KMS-11 (cell line): ENCODE measurements at regions not wholly inside any gene's neighbourhood (a gene's known extent, or its start where the extent isn't known, plus 50 kb on each side); places are given as distances from the start of the nearest gene placed in this dataset.

Source experiments
- H2AFZ ChIP-seq: fragments of 200-600 bp; sonication (generic); 2 replicates; pipeline ENCODE4 v1.6.1; 2016; ENCODE audit warnings: antibody characterized with exemption, mixed run types, low read depth
- H3K27ac ChIP-seq: fragments of 200-600 bp; sonication (generic); 2 replicates; pipeline ENCODE4 v1.6.1; 2016; ENCODE audit warnings: mild to moderate bottlenecking, mixed run types
- H3K27me3 ChIP-seq: fragments of 200-600 bp; sonication (generic); 2 replicates; pipeline ENCODE4 v1.6.1; 2017; ENCODE audit warnings: mild to moderate bottlenecking, low read depth, mixed run types, moderate library complexity; ENCODE audit not compliant: insufficient read depth
- H3K36me3 ChIP-seq: fragments of 200-600 bp; sonication (generic); 2 replicates; pipeline ENCODE4 v1.6.1; 2017; ENCODE audit warnings: mild to moderate bottlenecking, mixed run types; ENCODE audit not compliant: insufficient read depth
- H3K4me1 ChIP-seq: fragments of 200-600 bp; sonication (generic); 2 replicates; pipeline ENCODE4 v1.6.1; 2016; ENCODE audit warnings: mild to moderate bottlenecking, low read depth, mixed run types; ENCODE audit not compliant: poor library complexity, severe bottlenecking
- H3K4me2 ChIP-seq: fragments of 200-600 bp; sonication (generic); 2 replicates; pipeline ENCODE4 v1.7.0; 2016; ENCODE audit warnings: mild to moderate bottlenecking, mixed run types
- H3K4me3 ChIP-seq: fragments of 200-600 bp; sonication (generic); IDR thresholded peaks from 2 replicates; pipeline ENCODE4 v1.6.1; 2017; ENCODE audit warnings: low read depth, low read length, mixed read lengths; ENCODE audit not compliant: insufficient read depth
- H3K79me2 ChIP-seq: fragments of 200-600 bp; sonication (generic); 2 replicates; pipeline ENCODE4 v1.6.1; 2016; ENCODE audit warnings: low read depth, mixed run types; ENCODE audit not compliant: insufficient read depth
- H3K9ac ChIP-seq: fragments of 200-600 bp; sonication (generic); 2 replicates; pipeline ENCODE4 v1.6.1; 2016; ENCODE audit warnings: mild to moderate bottlenecking, mixed run types
- H4K20me1 ChIP-seq: fragments of 200-600 bp; sonication (generic); 2 replicates; pipeline ENCODE4 v1.6.1; 2016; ENCODE audit warnings: mild to moderate bottlenecking, mixed run types; ENCODE audit not compliant: insufficient read depth
- TF ChIP-seq, protein P1 (sequence below): fragments of 200-600 bp; sonication (generic); conservative IDR thresholded peaks from 2 replicates; pipeline ENCODE4 v1.6.1; 2017; ENCODE audit warnings: low read depth, mild to moderate bottlenecking, antibody characterized with exemption, low read length, moderate library complexity, mixed read lengths

GRCh38 chr1:79478728-79479373 lies 472.3 kb upstream of the ADGRL4 start:
- no peak overlapping the region for H3K27ac ChIP-seq
- H3K9ac ChIP-seq: no peak overlapping the region
- no peaks in the 10 kb centered on the region for H3K4me1 ChIP-seq
- no peaks in the 10 kb centered on the region for H4K20me1 ChIP-seq
- H3K4me2 ChIP-seq: no peak overlapping the region
- no peak overlapping the region for H2AFZ ChIP-seq
- TF ChIP-seq, protein P1, sequence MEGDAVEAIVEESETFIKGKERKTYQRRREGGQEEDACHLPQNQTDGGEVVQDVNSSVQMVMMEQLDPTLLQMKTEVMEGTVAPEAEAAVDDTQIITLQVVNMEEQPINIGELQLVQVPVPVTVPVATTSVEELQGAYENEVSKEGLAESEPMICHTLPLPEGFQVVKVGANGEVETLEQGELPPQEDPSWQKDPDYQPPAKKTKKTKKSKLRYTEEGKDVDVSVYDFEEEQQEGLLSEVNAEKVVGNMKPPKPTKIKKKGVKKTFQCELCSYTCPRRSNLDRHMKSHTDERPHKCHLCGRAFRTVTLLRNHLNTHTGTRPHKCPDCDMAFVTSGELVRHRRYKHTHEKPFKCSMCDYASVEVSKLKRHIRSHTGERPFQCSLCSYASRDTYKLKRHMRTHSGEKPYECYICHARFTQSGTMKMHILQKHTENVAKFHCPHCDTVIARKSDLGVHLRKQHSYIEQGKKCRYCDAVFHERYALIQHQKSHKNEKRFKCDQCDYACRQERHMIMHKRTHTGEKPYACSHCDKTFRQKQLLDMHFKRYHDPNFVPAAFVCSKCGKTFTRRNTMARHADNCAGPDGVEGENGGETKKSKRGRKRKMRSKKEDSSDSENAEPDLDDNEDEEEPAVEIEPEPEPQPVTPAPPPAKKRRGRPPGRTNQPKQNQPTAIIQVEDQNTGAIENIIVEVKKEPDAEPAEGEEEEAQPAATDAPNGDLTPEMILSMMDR: no peak
- H3K79me2 ChIP-seq: no peaks in the 10 kb centered on the region
- no peak overlapping the region for H3K4me3 ChIP-seq
- H3K36me3 ChIP-seq: no peaks in the 10 kb centered on the region
- H3K27me3 ChIP-seq: no peaks in the 10 kb centered on the region

GRCh38 chr1:79478160-79478559 lies 471.6 kb upstream of the ADGRL4 start:
- no peaks in the 10 kb centered on the region for H3K79me2 ChIP-seq
- H3K4me3 ChIP-seq: no peak overlapping the region
- H2AFZ ChIP-seq: no peak overlapping the region

GRCh38 chr1:79472067-79472656 lies 465.6 kb upstream of the ADGRL4 start:
- Histone ChIP-seq H4K20me1 (no peaks in the 10 kb centered on the region), H2AFZ (no peak overlapping the region), H3K4me2 (no peak overlapping the region), H3K9ac (no peak overlapping the region), H3K36me3 (no peaks in the 10 kb centered on the region), H3K79me2 (no peaks in the 10 kb centered on the region), H3K4me3 (no peak overlapping the region), H3K4me1 (no peaks in the 10 kb centered on the region), H3K27me3 (no peaks in the 10 kb centered on the region), H3K27ac (no peak overlapping the region)
- TF ChIP-seq, protein P1: no peak

More at GRCh38 chr1:79478160-79478559, 471.6 kb upstream of the ADGRL4 start:
- Histone ChIP-seq H3K36me3 (no peaks in the 10 kb centered on the region), H3K9ac (no peak overlapping the region), H3K4me1 (no peaks in the 10 kb centered on the region), H4K20me1 (no peaks in the 10 kb centered on the region), H3K27ac (no peak overlapping the region), H3K27me3 (no peaks in the 10 kb centered on the region), H3K4me2 (no peak overlapping the region)
- TF ChIP-seq, protein P1: no peak

- no peaks in the 10 kb centered on the region for H3K27me3 ChIP-seq
- H2AFZ ChIP-seq: no peak overlapping the region
- TF ChIP-seq, protein P1: no peak
- H3K27ac ChIP-seq: no peak overlapping the region
- H3K4me3 ChIP-seq: no peak overlapping the region
- H3K4me2 ChIP-seq: no peak overlapping the region
- no peaks in the 10 kb centered on the region for H3K4me1 ChIP-seq
- no peaks in the 10 kb centered on the region for H4K20me1 ChIP-seq
- H3K79me2 ChIP-seq: no peaks in the 10 kb centered on the region
- H3K9ac ChIP-seq: no peak overlapping the region
- H3K36me3 ChIP-seq: no peaks in the 10 kb centered on the region
These were observed 462.6 kb upstream of the ADGRL4 start for GRCh38 chr1:79469139-79469538.
